Stimulated activated CD8-positive, alpha-beta memory T cell treated with anti-CD3 and anti-CD28 coated beads, Interleukin-15, amount 100 ng/mL, for 1 hour (primary cell): ENCODE measurements at regions not wholly inside any gene's neighbourhood (a gene's known extent, or its start where the extent isn't known, plus 50 kb on each side); places are given as distances from the start of the nearest gene placed in this dataset.

ENCODE experiments used
- DNase-seq: peaks from one replicate; pipeline ENCODE4 v3.0.0-alpha.2; 2020; ENCODE audit warnings: low read depth

GRCh38 chr9:28207657-28208056 is 634.4 kb upstream of the C9orf72 start:
- DNase-seq = no peak

- DNase-seq = no peak
These were observed 635.8 kb upstream of the C9orf72 start for GRCh38 chr9:28209130-28209529.

- DNase-seq = no peak
These were observed 639.7 kb upstream of the C9orf72 start for GRCh38 chr9:28212979-28213378.

GRCh38 chr9:28215536-28216299 is 642.4 kb upstream of the C9orf72 start:
- no peak for DNase-seq

- DNase-seq = no peak
These were observed 659.4 kb upstream of the C9orf72 start for GRCh38 chr9:28232686-28233085.

- no peak for DNase-seq
These were observed 661.0 kb upstream of the C9orf72 start for GRCh38 chr9:28234133-28234893.

GRCh38 chr9:28234894-28235277 is 661.6 kb upstream of the C9orf72 start:
- DNase-seq = no peak

- no peak for DNase-seq
These were observed 676.1 kb upstream of the C9orf72 start for GRCh38 chr9:28249424-28249823.

- no peak for DNase-seq
These were observed 681.9 kb upstream of the C9orf72 start for GRCh38 chr9:28255174-28255573.

GRCh38 chr9:28260330-28260729 is 687.0 kb upstream of the C9orf72 start:
- no peak for DNase-seq

- no peak for DNase-seq
These were observed 691.1 kb upstream of the C9orf72 start for GRCh38 chr9:28264368-28264767.

GRCh38 chr9:28267351-28267750 is 694.1 kb upstream of the C9orf72 start:
- no peak for DNase-seq

- no peak for DNase-seq
These were observed 696.9 kb upstream of the C9orf72 start for GRCh38 chr9:28270156-28270555.

- DNase-seq = no peak
These were observed 698.8 kb upstream of the C9orf72 start for GRCh38 chr9:28272127-28272526.

GRCh38 chr9:28287455-28287854 is 714.2 kb upstream of the C9orf72 start:
- no peak for DNase-seq

GRCh38 chr9:28289746-28290145 is 716.5 kb upstream of the C9orf72 start:
- DNase-seq = no peak

GRCh38 chr9:28293369-28294090 is 720.2 kb upstream of the C9orf72 start:
- DNase-seq = no peak

GRCh38 chr9:28301281-28301680 is 728.0 kb upstream of the C9orf72 start:
- no peak for DNase-seq

- DNase-seq = no peak
These were observed 744.5 kb upstream of the C9orf72 start for GRCh38 chr9:28317745-28318144.

GRCh38 chr9:28318515-28318914 is 745.2 kb upstream of the C9orf72 start:
- DNase-seq = no peak

GRCh38 chr9:28319981-28320380 is 746.7 kb upstream of the C9orf72 start:
- no peak for DNase-seq

- no peak for DNase-seq
These were observed 747.3 kb upstream of the C9orf72 start for GRCh38 chr9:28320616-28321015.

- DNase-seq = no peak
These were observed 756.0 kb upstream of the C9orf72 start for GRCh38 chr9:28329323-28329722.
